ENCODE measurements at regions not wholly inside any gene's neighbourhood (a gene's known extent, or its start where the extent isn't known, plus 50 kb on each side); places are given as distances from the start of the nearest gene placed in this dataset.

- no peak for TF ChIP-seq CTCF (IDR thresholded peaks at IDR 0.05)
- TF ChIP-seq POLR2A (IDR thresholded peaks at IDR 0.05), result no peak
Observed at GRCh38 chr2:131419441-131419840, 55.5 kb upstream of the RAB6D start.
